Activated B cell treated with CpG ODN at 0.5 μM for 24 hours (primary cell): ENCODE measurements at regions not wholly inside any gene's neighbourhood (a gene's known extent, or its start where the extent isn't known, plus 50 kb on each side); places are given as distances from the start of the nearest gene placed in this dataset.

Experiments used
- ATAC-seq: fragments of 200-7000 bp; cut with Tn5 transposase; one replicate; pipeline ENCODE4 v1.10.0; 2021; ENCODE audit warnings: low read depth, mild to moderate bottlenecking, moderate library complexity
- CTCF ChIA-PET: fragments of 350-600 bp; sonication (Branson Sonifier 250); formaldehyde crosslinking; loops from one replicate; lab custom pipeline; 2021; ENCODE audit warnings: antibody characterized with exemption; lab: Charles Lee
- POLR2A ChIA-PET: fragments of 350-600 bp; sonication (Branson Sonifier 250); formaldehyde crosslinking; loops from one replicate; lab custom pipeline; 2021; ENCODE audit warnings: antibody characterized with exemption; lab: Charles Lee
- DNase-seq: peaks from one replicate; pipeline ENCODE4 v3.0.0; 2022
- H3K27ac Mint-ChIP-seq: one replicate; pipeline ENCODE4 v1.8.0; 2020; ENCODE audit warnings: mixed read lengths
- H3K27me3 Mint-ChIP-seq: one replicate; pipeline ENCODE4 v1.8.0; 2021; ENCODE audit warnings: mixed read lengths
- H3K36me3 Mint-ChIP-seq: one replicate; pipeline ENCODE4 v1.8.0; 2021; ENCODE audit warnings: low read depth, mixed read lengths
- H3K4me1 Mint-ChIP-seq: one replicate; pipeline ENCODE4 v1.8.0; 2021; ENCODE audit warnings: mixed read lengths
- H3K4me3 Mint-ChIP-seq: one replicate; pipeline ENCODE4 v1.8.0; 2020; ENCODE audit warnings: mild to moderate bottlenecking, mixed read lengths
- H3K9me3 Mint-ChIP-seq: one replicate; pipeline ENCODE4 v1.8.0; 2020; ENCODE audit warnings: mixed read lengths
- CTCF ChIP-seq: fragments of 200-600 bp; IDR thresholded peaks from one replicate; pipeline ENCODE4 v1.8.0; 2022; ENCODE audit warnings: antibody characterized with exemption, mild to moderate bottlenecking
- intact Hi-C: fragments of 100-400 bp; cut with micrococcal nuclease; formaldehyde crosslinking; loops from one replicate; pipeline ENCODE4 v1.15.1; 2024

GRCh38 chr14:83816761-83817160 lies 1713.2 kb upstream of the FLRT2 start:
- no peak for DNase-seq
- intact Hi-C loops = no loop called here
- Mint-ChIP-seq H3K27me3 (no peaks in the 10 kb centered on the region), H3K27ac (no peak overlapping the region), H3K4me1 (no peaks in the 10 kb centered on the region), H3K9me3 (peaks cover 4% of the 10 kb centered on the region), H3K4me3 (no peak overlapping the region), H3K36me3 (no peaks in the 10 kb centered on the region)
- no peak for ATAC-seq
- ChIA-PET CTCF (no interaction called here), POLR2A (no interaction called here)
- TF ChIP-seq CTCF = no peak

GRCh38 chr14:83825843-83826242 lies 1704.1 kb upstream of the FLRT2 start:
- H3K27ac Mint-ChIP-seq = no peak overlapping the region
- H3K27me3 Mint-ChIP-seq = no peaks in the 10 kb centered on the region
- peaks cover 11% of the 10 kb centered on the region for H3K9me3 Mint-ChIP-seq
- ATAC-seq (no peak), DNase-seq (no peak)
- ChIA-PET POLR2A (no interaction called here), CTCF (no interaction called here)
- no peaks in the 10 kb centered on the region for H3K4me1 Mint-ChIP-seq
- no peaks in the 10 kb centered on the region for H3K36me3 Mint-ChIP-seq
- no peak overlapping the region for H3K4me3 Mint-ChIP-seq
- no peak for TF ChIP-seq CTCF
- intact Hi-C loops = no loop called here

GRCh38 chr14:83826838-83827237 lies 1703.1 kb upstream of the FLRT2 start:
- peaks cover 11% of the 10 kb centered on the region for H3K9me3 Mint-ChIP-seq
- CTCF ChIA-PET = no interaction called here
- POLR2A ChIA-PET = no interaction called here
- no peaks in the 10 kb centered on the region for H3K4me1 Mint-ChIP-seq
- H3K4me3 Mint-ChIP-seq = no peak overlapping the region
- H3K27ac Mint-ChIP-seq = no peak overlapping the region
- intact Hi-C loops = no loop called here
- ATAC-seq (no peak), DNase-seq (no peak)
- H3K27me3 Mint-ChIP-seq = no peaks in the 10 kb centered on the region
- no peaks in the 10 kb centered on the region for H3K36me3 Mint-ChIP-seq
- TF ChIP-seq CTCF = no peak

- no peaks in the 10 kb centered on the region for H3K27me3 Mint-ChIP-seq
- intact Hi-C loops = no loop called here
- no peak overlapping the region for H3K4me3 Mint-ChIP-seq
- peaks cover 11% of the 10 kb centered on the region for H3K9me3 Mint-ChIP-seq
- H3K4me1 Mint-ChIP-seq = no peaks in the 10 kb centered on the region
- H3K36me3 Mint-ChIP-seq = no peaks in the 10 kb centered on the region
- no peak overlapping the region for H3K27ac Mint-ChIP-seq
- DNase-seq = no peak
- no peak for TF ChIP-seq CTCF
- ATAC-seq = no peak
- ChIA-PET POLR2A (no interaction called here), CTCF (no interaction called here)
These were observed 1702.6 kb upstream of the FLRT2 start for GRCh38 chr14:83827383-83827782.

- ChIA-PET POLR2A (no interaction called here), CTCF (no interaction called here)
- no peaks in the 10 kb centered on the region for H3K4me1 Mint-ChIP-seq
- H3K27me3 Mint-ChIP-seq = no peaks in the 10 kb centered on the region
- intact Hi-C loops = no loop called here
- H3K4me3 Mint-ChIP-seq = no peak overlapping the region
- peaks cover 11% of the 10 kb centered on the region for H3K9me3 Mint-ChIP-seq
- no peak overlapping the region for H3K27ac Mint-ChIP-seq
- no peaks in the 10 kb centered on the region for H3K36me3 Mint-ChIP-seq
- no peak for ATAC-seq
- DNase-seq = no peak
- no peak for TF ChIP-seq CTCF
These were observed 1701.5 kb upstream of the FLRT2 start for GRCh38 chr14:83828406-83828805.
